ENCODE measurements at regions not wholly inside any gene's neighbourhood (a gene's known extent, or its start where the extent isn't known, plus 50 kb on each side); places are given as distances from the start of the nearest gene placed in this dataset.
"Not testable (repeated sequence)": the region's sequence is repeated elsewhere in the genome, so short reads cannot be mapped to it uniquely, and the experiment has no call there.

- TF ChIP-seq, protein P1, sequence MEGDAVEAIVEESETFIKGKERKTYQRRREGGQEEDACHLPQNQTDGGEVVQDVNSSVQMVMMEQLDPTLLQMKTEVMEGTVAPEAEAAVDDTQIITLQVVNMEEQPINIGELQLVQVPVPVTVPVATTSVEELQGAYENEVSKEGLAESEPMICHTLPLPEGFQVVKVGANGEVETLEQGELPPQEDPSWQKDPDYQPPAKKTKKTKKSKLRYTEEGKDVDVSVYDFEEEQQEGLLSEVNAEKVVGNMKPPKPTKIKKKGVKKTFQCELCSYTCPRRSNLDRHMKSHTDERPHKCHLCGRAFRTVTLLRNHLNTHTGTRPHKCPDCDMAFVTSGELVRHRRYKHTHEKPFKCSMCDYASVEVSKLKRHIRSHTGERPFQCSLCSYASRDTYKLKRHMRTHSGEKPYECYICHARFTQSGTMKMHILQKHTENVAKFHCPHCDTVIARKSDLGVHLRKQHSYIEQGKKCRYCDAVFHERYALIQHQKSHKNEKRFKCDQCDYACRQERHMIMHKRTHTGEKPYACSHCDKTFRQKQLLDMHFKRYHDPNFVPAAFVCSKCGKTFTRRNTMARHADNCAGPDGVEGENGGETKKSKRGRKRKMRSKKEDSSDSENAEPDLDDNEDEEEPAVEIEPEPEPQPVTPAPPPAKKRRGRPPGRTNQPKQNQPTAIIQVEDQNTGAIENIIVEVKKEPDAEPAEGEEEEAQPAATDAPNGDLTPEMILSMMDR (IDR thresholded peaks at IDR 0.05; ENCODE audit: extremely low read depth, missing control alignments), result no peak
- DNase-seq (ENCODE audit: low spot score), result no peak
Measured at GRCh38 chr2:2775018-2775417, 443.9 kb upstream of the MYT1L start.

GRCh38 chr2:2773692-2774091, 442.6 kb upstream of the MYT1L start:
- DNase-seq (ENCODE audit: low spot score), result no peak
- TF ChIP-seq, protein P1 (IDR thresholded peaks at IDR 0.05; ENCODE audit: extremely low read depth, missing control alignments), result no peak

- not testable (repeated sequence) for DNase-seq (ENCODE audit: low spot score)
Measured at GRCh38 chr2:2773080-2773479, 442.0 kb upstream of the MYT1L start.

- DNase-seq (ENCODE audit: low spot score), result no peak
- TF ChIP-seq, protein P1 (IDR thresholded peaks at IDR 0.05; ENCODE audit: extremely low read depth, missing control alignments), result no peak
Measured at GRCh38 chr2:2771721-2772411, 440.8 kb upstream of the MYT1L start.

GRCh38 chr2:2769481-2770431, 438.7 kb upstream of the MYT1L start:
- DNase-seq (ENCODE audit: low spot score), result no peak
- TF ChIP-seq, protein P1 (IDR thresholded peaks at IDR 0.05; ENCODE audit: extremely low read depth, missing control alignments), result no peak

- DNase-seq (ENCODE audit: low spot score), result no peak
- TF ChIP-seq, protein P1 (IDR thresholded peaks at IDR 0.05; ENCODE audit: extremely low read depth, missing control alignments), result no peak
Measured at GRCh38 chr2:2768476-2768875, 437.4 kb upstream of the MYT1L start.

GRCh38 chr2:2767837-2768236, 436.8 kb upstream of the MYT1L start:
- no peak for DNase-seq (ENCODE audit: low spot score)
- TF ChIP-seq, protein P1 (IDR thresholded peaks at IDR 0.05; ENCODE audit: extremely low read depth, missing control alignments), result no peak
